Suprapubic skin (tissue), 4 donors: ENCODE measurements at regions not wholly inside any gene's neighbourhood (a gene's known extent, or its start where the extent isn't known, plus 50 kb on each side); places are given as distances from the start of the nearest gene placed in this dataset.

Experiments
- DNase-seq, 2 donors: peaks; one replicate each; pipeline ENCODE4 v3.0.0-alpha.2; 2019; ENCODE audit warnings: low spot score in 2 of 2
- H3K27ac ChIP-seq: fragments of 200-600 bp; sonication (generic); one replicate; pipeline ENCODE4 v1.5.1; 2019
- H3K27me3 ChIP-seq: fragments of 200-600 bp; sonication (generic); one replicate; pipeline ENCODE4 v1.5.1; 2019
- H3K36me3 ChIP-seq: fragments of 200-600 bp; sonication (generic); one replicate; pipeline ENCODE4 v1.5.1; 2019
- H3K4me1 ChIP-seq: fragments of 200-600 bp; sonication (generic); one replicate; pipeline ENCODE4 v1.5.1; 2019
- H3K4me3 ChIP-seq: fragments of 200-600 bp; sonication (generic); one replicate; pipeline ENCODE4 v1.5.1; 2019; ENCODE audit warnings: mild to moderate bottlenecking
- H3K9me3 ChIP-seq: fragments of 200-600 bp; sonication (generic); one replicate; pipeline ENCODE4 v1.5.1; 2019
- EP300 ChIP-seq: sonication (generic); formaldehyde crosslinking; IDR thresholded peaks from one replicate; pipeline ENCODE4 v1.6.1; 2017; ENCODE audit warnings: antibody characterized with exemption
- POLR2A ChIP-seq, 2 donors: fragments of 450-650 bp; IDR thresholded peaks; one replicate each; pipeline ENCODE4 v1.6.1; 2017; ENCODE audit warnings: antibody characterized with exemption in 2 of 2, mild to moderate bottlenecking in 2 of 2, moderate library complexity in 2 of 2
- POLR2AphosphoS5 ChIP-seq, 3 donors: sonication (generic); formaldehyde crosslinking; IDR thresholded peaks; one replicate each; pipeline ENCODE4 v1.6.1; 2017; ENCODE audit warnings: antibody characterized with exemption in 3 of 3
- WGBS: methylation state at CpG from one replicate; pipeline ENCODE4 v1.1.5; 2018; 5-methylcytosine and 5-hydroxymethylcytosine counted together
- TF ChIP-seq, protein P1 (sequence below), 2 donors: fragments of 200-600 bp in 1 of 2; fragments of 450-650 bp in 1 of 2; sonication (generic) in 1 of 2; IDR thresholded peaks; one replicate each; pipeline ENCODE4 v1.5.1; 2016 to 2019; ENCODE audit warnings: antibody characterized with exemption in 2 of 2, mild to moderate bottlenecking in 1 of 2, moderate library complexity in 1 of 2

DNA sequence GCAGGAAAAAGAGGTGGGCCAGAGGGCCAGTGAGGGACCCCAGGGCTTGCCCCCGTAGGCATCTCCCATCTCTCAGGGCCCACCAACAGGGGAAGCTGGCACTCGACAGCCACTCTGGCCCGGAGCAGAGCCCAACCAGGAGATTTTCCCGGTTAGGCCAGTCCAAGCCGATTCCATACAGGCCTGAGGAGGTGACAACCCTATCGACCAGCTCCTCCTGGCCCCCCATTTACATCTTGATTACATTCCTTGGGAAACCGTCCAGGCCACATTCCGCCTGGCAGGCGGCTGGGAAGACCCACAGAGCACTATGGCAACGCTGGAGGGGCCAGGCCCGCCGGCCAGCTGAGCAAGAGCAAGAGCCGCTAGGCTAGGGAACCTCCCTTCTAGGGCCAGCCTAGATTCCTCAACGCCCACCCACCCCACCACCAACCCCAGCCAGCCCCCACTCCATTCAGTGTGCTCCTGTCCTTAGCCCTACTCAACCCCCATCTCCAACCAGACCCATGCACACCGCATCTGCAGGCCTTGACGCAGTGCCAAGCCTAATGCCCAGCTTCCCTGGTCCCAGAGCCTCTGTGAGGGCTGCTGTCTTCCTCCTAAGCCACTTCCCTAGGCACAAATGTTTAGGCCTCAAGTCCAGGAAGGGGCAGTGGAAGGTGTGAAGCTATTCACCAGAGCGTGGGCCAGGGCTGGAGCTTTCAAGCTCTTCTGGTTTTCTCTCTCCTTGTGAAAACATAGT, 161.2 kb downstream of the EFNB1 start:
- Histone ChIP-seq H3K27me3 (no peaks in the 10 kb centered on the region), H3K4me3 (no peak overlapping the region), H3K36me3 (no peaks in the 10 kb centered on the region), H3K27ac (no peak overlapping the region), H3K9me3 (no peaks in the 10 kb centered on the region), H3K4me1 (peaks cover 15% of the 10 kb centered on the region)
- DNase-seq: no peak
- TF ChIP-seq, protein P1, sequence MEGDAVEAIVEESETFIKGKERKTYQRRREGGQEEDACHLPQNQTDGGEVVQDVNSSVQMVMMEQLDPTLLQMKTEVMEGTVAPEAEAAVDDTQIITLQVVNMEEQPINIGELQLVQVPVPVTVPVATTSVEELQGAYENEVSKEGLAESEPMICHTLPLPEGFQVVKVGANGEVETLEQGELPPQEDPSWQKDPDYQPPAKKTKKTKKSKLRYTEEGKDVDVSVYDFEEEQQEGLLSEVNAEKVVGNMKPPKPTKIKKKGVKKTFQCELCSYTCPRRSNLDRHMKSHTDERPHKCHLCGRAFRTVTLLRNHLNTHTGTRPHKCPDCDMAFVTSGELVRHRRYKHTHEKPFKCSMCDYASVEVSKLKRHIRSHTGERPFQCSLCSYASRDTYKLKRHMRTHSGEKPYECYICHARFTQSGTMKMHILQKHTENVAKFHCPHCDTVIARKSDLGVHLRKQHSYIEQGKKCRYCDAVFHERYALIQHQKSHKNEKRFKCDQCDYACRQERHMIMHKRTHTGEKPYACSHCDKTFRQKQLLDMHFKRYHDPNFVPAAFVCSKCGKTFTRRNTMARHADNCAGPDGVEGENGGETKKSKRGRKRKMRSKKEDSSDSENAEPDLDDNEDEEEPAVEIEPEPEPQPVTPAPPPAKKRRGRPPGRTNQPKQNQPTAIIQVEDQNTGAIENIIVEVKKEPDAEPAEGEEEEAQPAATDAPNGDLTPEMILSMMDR (IDR thresholded peaks at IDR 0.05): no peak
- no peak for TF ChIP-seq EP300
- TF ChIP-seq POLR2AphosphoS5 (IDR thresholded peaks at IDR 0.05): no peak
- TF ChIP-seq POLR2A (IDR thresholded peaks at IDR 0.05): no peak
- 58% methylated on average over 13 of the region's 17 CpGs for WGBS

DNA sequence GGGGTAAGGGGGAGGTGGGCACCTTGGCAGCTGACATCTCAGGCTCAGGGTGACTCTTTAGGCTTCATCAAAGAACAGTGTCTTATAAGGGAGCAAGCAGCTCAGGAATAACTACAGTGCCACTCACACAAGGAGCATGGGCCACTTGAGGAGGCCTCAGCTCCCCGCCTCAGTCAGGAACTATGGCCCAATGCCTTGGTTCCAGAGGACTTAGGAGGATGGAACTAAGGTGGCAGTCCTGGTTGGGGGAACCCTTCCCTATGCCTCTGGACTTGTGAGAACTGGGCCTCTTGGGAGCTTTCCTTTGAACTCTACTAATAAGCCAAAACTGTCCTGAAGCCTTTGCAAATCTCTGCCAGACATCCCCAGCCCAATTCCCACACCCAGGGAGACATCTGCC, 160.6 kb downstream of the EFNB1 start:
- Histone ChIP-seq H3K4me3 (no peak overlapping the region), H3K4me1 (peaks cover 15% of the 10 kb centered on the region), H3K27ac (no peak overlapping the region), H3K9me3 (no peaks in the 10 kb centered on the region), H3K27me3 (no peaks in the 10 kb centered on the region), H3K36me3 (no peaks in the 10 kb centered on the region)
- WGBS: no CpG with 5 or more reads among the region's 1 CpG
- no peak for DNase-seq
- TF ChIP-seq POLR2AphosphoS5 (IDR thresholded peaks at IDR 0.05) (no peak), EP300 (no peak), POLR2A (IDR thresholded peaks at IDR 0.05) (no peak)
- TF ChIP-seq, protein P1 (IDR thresholded peaks at IDR 0.05): no peak

DNA sequence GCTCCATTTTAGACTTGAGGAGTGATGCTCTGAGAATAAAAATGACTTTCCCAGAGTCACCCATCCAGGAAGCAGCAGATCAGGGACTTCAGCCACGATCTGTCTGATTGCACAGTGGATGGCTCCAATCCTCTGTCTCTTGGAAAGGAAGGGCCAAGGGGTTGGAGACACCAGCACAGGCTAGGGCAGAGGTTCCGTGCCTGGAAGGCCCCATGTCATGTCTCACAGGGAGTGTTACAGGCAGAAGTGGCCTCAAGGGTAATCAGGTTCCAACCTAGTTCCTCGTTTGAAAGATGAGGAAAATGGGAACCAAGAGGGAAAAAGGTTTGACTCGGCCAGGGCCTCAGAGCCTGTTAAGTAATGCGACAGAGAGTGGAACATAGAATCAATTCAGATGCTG, 160.0 kb downstream of the EFNB1 start:
- DNase-seq: no peak
- Histone ChIP-seq H3K4me1 (peaks cover 13% of the 10 kb centered on the region), H3K9me3 (no peaks in the 10 kb centered on the region), H3K27ac (no peak overlapping the region), H3K36me3 (no peaks in the 10 kb centered on the region), H3K4me3 (no peak overlapping the region), H3K27me3 (no peaks in the 10 kb centered on the region)
- WGBS: 80% methylated on average over 5 of the region's 5 CpGs
- TF ChIP-seq EP300: no peak
- TF ChIP-seq, protein P1 (IDR thresholded peaks at IDR 0.05): no peak
- TF ChIP-seq POLR2AphosphoS5 (IDR thresholded peaks at IDR 0.05): no peak
- TF ChIP-seq POLR2A (IDR thresholded peaks at IDR 0.05): no peak

DNA sequence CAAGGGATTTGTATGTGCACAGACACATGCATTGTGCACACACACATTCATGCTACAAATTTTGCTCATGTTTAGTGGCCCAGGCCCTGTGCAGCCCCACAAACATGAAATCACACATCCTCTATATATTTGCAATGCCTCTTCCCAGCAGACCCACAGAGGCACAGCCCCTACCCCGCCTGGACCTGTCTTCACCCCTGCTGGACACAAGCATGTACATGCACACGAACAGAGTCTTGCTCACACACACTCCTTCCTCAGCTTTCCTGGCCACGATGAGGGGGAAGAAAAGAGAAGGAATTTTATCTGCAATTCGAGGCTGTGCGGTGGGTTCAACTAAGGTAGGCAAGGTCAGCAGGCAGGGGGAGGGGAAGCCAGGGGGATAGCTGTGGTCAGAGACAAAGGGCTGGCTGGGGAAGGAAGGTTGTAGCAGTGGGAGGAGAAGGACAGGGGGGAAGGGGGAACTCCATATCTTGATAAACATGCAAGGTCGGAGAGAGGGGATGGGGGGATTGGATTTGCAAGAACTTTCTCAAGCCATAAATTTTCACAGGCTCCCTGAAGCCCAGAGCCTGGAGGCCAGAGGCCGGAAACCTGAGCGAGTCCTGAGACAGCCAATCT, 156.4 kb downstream of the EFNB1 start:
- Histone ChIP-seq H3K36me3 (no peaks in the 10 kb centered on the region), H3K4me3 (no peak overlapping the region), H3K27ac (no peak overlapping the region), H3K4me1 (peaks cover 7% of the 10 kb centered on the region), H3K9me3 (no peaks in the 10 kb centered on the region), H3K27me3 (no peaks in the 10 kb centered on the region)
- DNase-seq: peak in 1 of 2 donors; percentile 29
- TF ChIP-seq POLR2A (IDR thresholded peaks at IDR 0.05) (no peak), EP300 (no peak), POLR2AphosphoS5 (IDR thresholded peaks at IDR 0.05) (no peak)
- TF ChIP-seq, protein P1 (IDR thresholded peaks at IDR 0.05): no peak
- 63% methylated on average over 6 of the region's 8 CpGs for WGBS

DNA sequence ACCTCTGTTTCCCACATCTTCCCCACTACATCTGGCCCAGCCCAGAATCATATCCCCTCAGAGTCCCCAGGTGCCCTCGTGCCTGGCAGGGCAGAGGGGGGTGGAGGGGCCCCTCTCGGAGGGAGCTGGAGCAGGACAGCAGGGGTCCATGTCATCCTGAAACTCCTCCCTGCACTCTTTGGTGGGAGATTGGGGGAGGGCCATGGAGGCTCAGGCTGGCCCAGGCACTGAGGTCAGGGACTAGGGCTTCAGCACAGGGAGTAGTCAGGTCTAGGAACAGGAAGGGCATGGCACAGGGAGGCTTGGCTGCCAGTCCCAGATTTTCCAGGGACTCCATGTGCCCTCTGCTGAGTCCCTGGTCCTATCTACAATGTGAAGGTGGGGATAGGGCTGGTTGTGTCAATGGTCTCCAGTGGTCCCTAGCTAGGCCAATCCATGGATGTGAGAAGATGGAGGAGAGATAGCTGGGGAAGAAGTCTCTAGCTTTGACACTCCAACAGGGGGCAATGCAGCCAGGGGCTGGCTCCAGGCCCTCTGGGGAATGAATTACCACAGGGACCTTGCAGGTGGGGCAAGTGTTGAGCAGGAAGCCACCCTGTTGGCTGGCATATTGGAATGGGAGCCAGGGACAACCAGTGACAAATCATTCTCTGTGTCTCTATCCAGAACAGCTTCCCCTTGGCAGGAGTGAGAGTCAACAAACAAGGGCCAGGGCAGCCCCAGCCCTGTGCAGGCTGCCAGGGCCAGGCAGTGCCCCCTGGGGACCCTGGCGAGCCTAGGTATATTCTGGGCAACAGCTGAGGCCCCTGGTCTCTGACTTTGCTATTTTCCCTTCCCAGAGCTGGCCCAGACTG, 154.4 kb downstream of the EFNB1 start:
- Histone ChIP-seq H3K27ac (no peak overlapping the region), H3K9me3 (no peaks in the 10 kb centered on the region), H3K4me1 (no peaks in the 10 kb centered on the region), H3K27me3 (no peaks in the 10 kb centered on the region), H3K4me3 (no peak overlapping the region), H3K36me3 (no peaks in the 10 kb centered on the region)
- WGBS: 71% methylated on average over 1 of the region's 3 CpGs
- TF ChIP-seq POLR2A (IDR thresholded peaks at IDR 0.05) (no peak), POLR2AphosphoS5 (IDR thresholded peaks at IDR 0.05) (no peak), EP300 (no peak)
- TF ChIP-seq, protein P1 (IDR thresholded peaks at IDR 0.05): no peak
- DNase-seq: peak in 1 of 2 donors; percentile 31
